MM.1S (cell line): ENCODE measurements at regions not wholly inside any gene's neighbourhood (a gene's known extent, or its start where the extent isn't known, plus 50 kb on each side); places are given as distances from the start of the nearest gene placed in this dataset.

ENCODE experiments used
- DNase-seq: peaks from one replicate; pipeline ENCODE4 v3.0.0-alpha.2; 2015
- H2AFZ ChIP-seq: fragments of 300-600 bp; sonication (generic); 2 replicates; pipeline ENCODE4 v1.6.0; 2016; ENCODE audit warnings: antibody characterized with exemption, low read length
- H3F3A ChIP-seq: fragments of 300-600 bp; sonication (generic); 2 replicates; pipeline ENCODE4 v1.6.1; 2016; ENCODE audit warnings: mild to moderate bottlenecking, antibody characterized with exemption, low read length, moderate library complexity, mixed read lengths; ENCODE audit not compliant: insufficient read depth
- H3K27ac ChIP-seq: fragments of 300-600 bp; sonication (generic); 2 replicates; pipeline ENCODE4 v1.5.1; 2016; ENCODE audit warnings: mild to moderate bottlenecking, low read length
- H3K27me3 ChIP-seq: fragments of 300-600 bp; sonication (generic); replicated peaks from 2 replicates; pipeline ENCODE4 v1.6.0; 2016; ENCODE audit warnings: low read length; ENCODE audit not compliant: insufficient read depth
- H3K36me3 ChIP-seq: fragments of 300-600 bp; sonication (generic); replicated peaks from 2 replicates; pipeline ENCODE4 v1.6.1; 2016; ENCODE audit warnings: mild to moderate bottlenecking, low read length, mixed read lengths; ENCODE audit not compliant: insufficient read depth
- H3K4me1 ChIP-seq: fragments of 300-600 bp; sonication (generic); 2 replicates; pipeline ENCODE4 v1.6.1; 2016; ENCODE audit warnings: low read length, mixed read lengths
- H3K4me2 ChIP-seq: fragments of 300-600 bp; sonication (generic); 2 replicates; pipeline ENCODE4 v1.6.0; 2016; ENCODE audit warnings: low read depth, low read length
- H3K4me3 ChIP-seq: fragments of 300-600 bp; sonication (generic); 2 replicates; pipeline ENCODE4 v1.5.1; 2016; ENCODE audit warnings: low read length, mixed read lengths
- H3K79me2 ChIP-seq: fragments of 300-600 bp; sonication (generic); 2 replicates; pipeline ENCODE4 v1.6.1; 2016; ENCODE audit warnings: mixed run types, low read length, mixed read lengths
- H3K9ac ChIP-seq: fragments of 300-600 bp; sonication (generic); 2 replicates; pipeline ENCODE4 v1.6.1; 2016; ENCODE audit warnings: low read length, mixed read lengths
- H3K9me2 ChIP-seq: fragments of 300-600 bp; sonication (generic); replicated peaks from 2 replicates; pipeline ENCODE4 v1.6.1; 2016; ENCODE audit warnings: mild to moderate bottlenecking, low read length, mixed read lengths; ENCODE audit not compliant: insufficient read depth
- H3K9me3 ChIP-seq: fragments of 300-600 bp; sonication (generic); replicated peaks from 2 replicates; pipeline ENCODE4 v1.6.1; 2016; ENCODE audit warnings: mild to moderate bottlenecking, low read length, mixed read lengths; ENCODE audit not compliant: insufficient read depth
- H4K20me1 ChIP-seq: fragments of 300-600 bp; sonication (generic); 2 replicates; pipeline ENCODE4 v1.6.1; 2016; ENCODE audit warnings: mild to moderate bottlenecking, low read length, moderate library complexity, mixed read lengths; ENCODE audit not compliant: insufficient read depth
- CTCF ChIP-seq: fragments of 300-600 bp; sonication (generic); IDR thresholded peaks from 2 replicates; pipeline ENCODE4 v1.5.1; 2016; ENCODE audit warnings: antibody characterized with exemption, low read length, mixed read lengths
- EZH2 ChIP-seq: fragments of 300-600 bp; sonication (generic); optimal IDR thresholded peaks from 2 replicates; pipeline ENCODE3; 2017; ENCODE audit warnings: low read depth, mild to moderate bottlenecking, antibody characterized with exemption, low read length, mixed read lengths
- EZH2phosphoT487 ChIP-seq: fragments of 300-600 bp; sonication (generic); IDR thresholded peaks from 2 replicates; pipeline ENCODE4 v1.6.1; 2018; ENCODE audit warnings: antibody characterized with exemption, low read length

DNA sequence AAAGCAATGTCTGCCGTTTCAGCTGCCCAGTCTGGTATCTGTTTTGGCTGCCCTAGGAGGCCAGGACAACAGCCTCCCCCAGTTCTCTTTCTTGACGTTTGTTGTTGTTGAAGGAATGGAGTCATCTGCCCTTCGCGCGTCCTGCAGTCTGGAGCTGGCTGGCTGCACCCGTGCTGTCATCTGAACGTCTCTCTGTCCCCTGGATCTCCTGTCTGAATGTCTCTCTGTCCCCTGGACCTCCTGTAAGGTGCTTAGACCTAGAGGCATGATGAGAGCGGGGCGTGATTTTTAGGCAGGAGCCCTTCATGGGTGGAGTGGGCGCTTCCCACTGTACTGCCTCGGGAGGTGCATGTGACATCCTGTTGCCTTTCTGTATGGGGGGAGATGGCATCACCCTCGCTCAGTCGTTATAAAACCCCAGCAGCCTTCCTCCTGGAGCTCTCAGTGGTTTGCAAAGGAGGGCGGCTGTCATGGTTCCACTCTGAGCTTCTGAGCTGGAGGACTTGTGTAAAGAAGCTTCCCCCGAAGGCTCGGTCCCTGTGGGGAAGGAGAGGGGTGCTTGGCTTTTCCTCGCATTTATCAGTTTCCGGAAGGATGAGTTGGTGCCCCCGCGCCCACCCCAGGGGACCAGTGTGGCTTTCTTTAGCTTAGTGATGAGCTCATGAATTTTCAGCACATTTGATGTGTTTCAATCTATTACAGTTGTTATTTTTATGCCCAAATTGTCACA lies 49.8 kb upstream of the OLFM1 start:
- no peaks in the 10 kb centered on the region for H3K36me3 ChIP-seq
- no peak for TF ChIP-seq EZH2phosphoT487
- no peak for TF ChIP-seq CTCF
- no peak for TF ChIP-seq EZH2
- H3K9me3 ChIP-seq, result no peaks in the 10 kb centered on the region
- H3K4me1 ChIP-seq, result no peaks in the 10 kb centered on the region
- H3K9me2 ChIP-seq, result no peaks in the 10 kb centered on the region
- no peaks in the 10 kb centered on the region for H3F3A ChIP-seq
- no peak overlapping the region for H2AFZ ChIP-seq
- H3K27ac ChIP-seq, result no peak overlapping the region
- H3K27me3 ChIP-seq, result peaks cover 92% of the 10 kb centered on the region
- no peak overlapping the region for H3K4me2 ChIP-seq
- DNase-seq, result no peak
- no peaks in the 10 kb centered on the region for H4K20me1 ChIP-seq
- no peaks in the 10 kb centered on the region for H3K79me2 ChIP-seq
- no peak overlapping the region for H3K4me3 ChIP-seq
- H3K9ac ChIP-seq, result no peak overlapping the region
